HG02642 (cell line): ENCODE measurements at regions not wholly inside any gene's neighbourhood (a gene's known extent, or its start where the extent isn't known, plus 50 kb on each side); places are given as distances from the start of the nearest gene placed in this dataset.

ENCODE experiments used
- ATAC-seq: cut with Tn5 transposase; IDR thresholded peaks from one replicate; pipeline ENCODE4 v1.9.1; 2021; ENCODE audit warnings: mild to moderate bottlenecking; ENCODE audit not compliant: unreplicated experiment, poor library complexity

- no peak for ATAC-seq
Measured at GRCh38 chr2:21279525-21279924, 155.8 kb downstream of the TDRD15 start.

DNA sequence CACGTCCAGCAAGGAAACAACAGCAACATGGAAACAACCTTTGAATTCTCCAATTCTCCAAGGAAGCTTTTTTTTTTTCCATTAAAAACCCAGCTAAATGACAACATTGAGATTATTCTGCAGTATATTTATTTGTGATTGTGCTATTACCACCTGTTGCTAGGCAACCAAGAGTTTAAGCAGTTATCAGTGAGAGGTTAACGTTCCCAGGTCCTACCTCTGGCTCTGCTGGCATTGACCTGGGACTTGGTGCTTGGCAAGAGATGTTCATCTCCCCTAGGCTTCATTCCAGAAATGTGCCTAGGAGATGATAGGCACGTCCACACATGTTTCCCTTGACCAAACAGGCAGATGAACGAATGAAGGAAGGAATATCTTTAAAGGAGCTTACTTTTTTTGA lies 157.0 kb downstream of the TDRD15 start:
- ATAC-seq = no peak

DNA sequence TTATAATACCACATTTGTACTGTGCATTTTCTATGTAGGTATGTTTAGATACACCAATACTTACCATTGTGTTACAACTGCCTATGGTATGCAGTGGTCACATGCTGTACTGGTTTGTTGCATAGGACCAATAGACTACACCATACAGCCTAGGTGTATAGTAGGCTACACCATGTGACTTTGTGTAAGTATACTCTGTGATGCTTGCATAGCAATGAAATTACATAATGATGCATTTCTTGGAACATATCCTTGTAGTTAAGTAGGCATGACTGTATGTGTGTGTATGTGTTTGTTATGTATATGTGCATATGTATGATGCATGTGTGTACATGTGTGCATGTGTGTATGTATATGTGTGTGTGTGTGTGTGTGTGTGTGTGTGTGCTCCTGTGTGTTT lies 157.6 kb downstream of the TDRD15 start:
- ATAC-seq = no peak

DNA sequence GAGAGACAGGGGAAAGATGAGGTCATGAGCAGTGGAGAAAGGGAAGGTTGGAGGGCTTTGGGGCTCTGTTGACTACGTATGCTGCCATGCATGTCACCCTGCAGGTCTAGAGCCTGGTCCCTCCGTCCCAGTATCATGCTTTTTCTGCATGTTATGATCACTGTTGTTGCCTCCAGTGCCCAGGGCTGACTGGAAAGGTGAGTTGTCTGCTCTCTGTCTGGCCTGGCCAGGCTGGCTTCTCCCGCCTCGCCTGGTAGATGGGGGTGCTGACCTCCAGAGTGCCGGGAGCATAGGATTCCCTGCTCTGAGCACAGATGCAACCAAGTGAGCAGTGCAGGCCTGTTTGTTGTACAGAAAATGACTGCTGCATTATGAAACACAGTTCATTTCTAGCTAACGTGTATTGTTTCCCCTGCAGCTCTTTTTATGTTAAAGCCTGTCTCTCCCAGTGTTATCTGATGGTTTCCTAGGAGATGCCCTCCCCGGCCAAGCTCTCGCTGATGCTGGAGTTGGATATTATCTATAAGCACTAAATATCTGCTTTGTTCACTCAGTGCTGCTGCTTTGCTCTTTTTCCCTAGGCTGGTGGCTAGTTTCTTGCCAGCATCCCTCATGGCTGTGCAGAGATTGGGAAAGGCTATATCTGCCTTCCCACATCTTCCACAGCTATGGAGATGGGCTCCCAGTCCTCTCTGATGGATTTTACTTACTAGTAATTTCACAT lies 158.2 kb downstream of the TDRD15 start:
- ATAC-seq = no peak

DNA sequence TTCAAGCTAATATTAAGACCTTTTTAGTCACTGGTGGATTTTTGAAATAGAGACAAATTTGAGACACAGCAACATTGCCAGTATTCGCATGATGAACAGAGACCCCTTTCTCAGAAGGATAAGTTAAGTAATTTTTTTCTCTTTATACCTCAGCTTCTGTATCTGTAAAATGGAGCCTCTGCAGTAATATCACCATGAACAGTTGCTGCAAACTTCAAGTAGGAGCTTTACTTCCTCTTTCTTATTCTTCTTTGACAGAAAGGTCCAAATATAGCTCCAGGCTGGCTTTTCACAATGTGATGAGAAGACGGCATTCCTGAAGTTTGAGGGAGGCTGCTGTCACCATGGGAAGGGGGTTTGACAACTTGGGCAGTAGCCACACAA lies 158.7 kb downstream of the TDRD15 start:
- ATAC-seq = no peak

- ATAC-seq = no peak
Measured at GRCh38 chr2:21288299-21288698, 164.5 kb downstream of the TDRD15 start.

DNA sequence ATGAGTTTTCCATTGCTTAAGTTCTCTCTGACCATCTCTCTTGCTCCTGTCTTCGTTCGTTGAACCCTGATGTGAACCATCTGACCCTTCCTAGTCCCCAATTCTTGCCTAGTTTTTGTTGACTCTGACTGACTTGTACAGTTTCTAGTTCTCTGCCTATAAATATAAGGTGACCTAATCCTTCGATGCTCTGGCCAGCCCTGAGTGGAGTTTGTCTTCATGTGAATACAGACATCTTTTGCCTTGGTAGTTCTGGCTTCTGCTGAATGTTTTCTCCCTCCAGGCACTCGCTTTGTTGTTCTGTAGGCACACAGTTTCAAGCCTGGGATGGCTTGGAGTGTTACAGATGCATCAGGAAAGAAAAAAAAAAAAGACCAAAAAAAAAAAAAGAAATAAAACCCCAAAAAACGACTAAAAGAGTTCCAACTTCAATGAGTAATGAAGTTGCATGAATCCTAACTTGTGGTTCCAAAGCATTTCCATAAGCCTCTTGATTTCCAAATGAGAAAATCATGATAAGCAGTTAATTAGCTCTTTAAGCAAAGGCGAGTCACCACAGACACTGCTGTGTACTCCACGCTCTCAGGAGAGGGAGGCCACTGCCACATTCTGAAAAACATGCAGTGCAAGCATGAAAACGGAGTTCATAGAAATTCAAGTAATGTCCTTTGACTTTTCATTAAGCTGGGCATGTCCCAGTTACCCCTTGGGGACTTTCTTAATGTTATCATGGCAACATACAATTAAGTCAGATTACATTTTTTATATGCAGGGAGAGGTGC lies 165.2 kb downstream of the TDRD15 start:
- no peak for ATAC-seq

- no peak for ATAC-seq
Measured at GRCh38 chr2:21289551-21289950, 165.8 kb downstream of the TDRD15 start.

- no peak for ATAC-seq
Measured at GRCh38 chr2:21289989-21290388, 166.2 kb downstream of the TDRD15 start.

DNA sequence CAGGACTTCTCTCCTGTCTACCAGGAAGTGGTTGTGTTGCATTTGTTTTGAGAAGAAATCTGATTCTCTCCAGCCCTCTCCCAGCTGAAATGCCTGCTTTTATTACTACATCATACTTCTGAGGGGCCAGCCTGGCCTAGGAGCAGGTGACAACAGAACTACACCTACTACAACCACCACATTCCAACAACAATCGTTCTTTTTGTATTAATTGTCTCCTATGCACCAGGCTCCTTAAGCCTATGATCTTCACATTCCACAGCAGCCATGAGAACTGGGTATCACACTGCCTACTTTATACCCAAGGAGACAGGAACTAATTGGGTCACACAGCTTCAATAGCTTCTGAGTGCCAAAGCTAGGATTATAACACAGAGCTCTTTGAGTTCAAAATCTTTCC lies 167.7 kb downstream of the TDRD15 start:
- no peak for ATAC-seq

- no peak for ATAC-seq
Measured at GRCh38 chr2:21294446-21294845, 170.7 kb downstream of the TDRD15 start.

- no peak for ATAC-seq
Measured at GRCh38 chr2:21299411-21299810, 175.6 kb downstream of the TDRD15 start.

DNA sequence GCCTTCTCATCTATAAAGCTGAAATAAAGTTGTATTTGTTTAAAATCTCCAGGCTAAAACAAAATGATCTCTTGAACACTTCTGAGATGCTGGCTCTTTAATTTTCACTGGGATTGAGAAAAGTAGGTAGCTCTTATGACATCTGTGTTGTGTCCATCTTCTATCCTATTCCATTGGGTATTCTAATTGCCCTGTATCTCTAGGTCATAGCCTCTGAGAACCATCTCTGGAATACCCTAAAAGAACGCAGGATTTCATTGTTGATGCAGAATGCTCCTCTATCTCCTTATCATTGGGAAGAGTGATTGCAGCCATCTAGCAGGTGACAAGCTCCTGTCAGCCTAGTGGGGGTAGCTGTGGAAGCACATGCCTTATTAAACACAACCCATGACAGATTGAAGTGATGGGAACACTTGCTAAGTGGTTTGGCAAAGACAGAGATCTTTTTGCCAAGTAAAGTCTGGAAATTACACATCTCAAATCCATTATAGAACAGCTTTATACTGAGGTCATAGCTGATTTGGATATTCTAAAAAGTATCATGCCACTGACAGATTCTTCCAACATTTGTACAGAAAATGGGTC lies 178.2 kb downstream of the TDRD15 start:
- ATAC-seq = no peak

- ATAC-seq = no peak
Measured at GRCh38 chr2:21303876-21304275, 180.1 kb downstream of the TDRD15 start.

DNA sequence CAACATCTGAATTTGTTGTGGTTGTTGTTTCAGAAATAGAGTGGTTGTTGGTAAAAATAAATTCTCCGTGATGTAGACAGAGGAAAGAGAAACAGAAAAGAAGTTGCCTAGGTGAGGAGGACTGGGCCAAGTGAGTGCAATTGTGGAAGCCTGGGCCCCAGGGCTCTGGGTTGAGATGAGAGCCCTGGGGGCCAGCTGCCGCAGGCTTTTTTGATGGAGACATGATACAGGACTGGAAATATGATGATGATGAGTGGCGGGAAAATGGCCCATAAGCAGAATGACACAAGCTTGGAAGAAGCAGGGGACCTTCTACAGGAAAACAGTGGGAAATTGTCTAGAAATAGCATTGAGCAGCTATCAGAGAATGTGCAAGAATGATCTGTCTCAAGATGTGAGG lies 181.8 kb downstream of the TDRD15 start:
- no peak for ATAC-seq

GRCh38 chr2:21306235-21306634 lies 182.5 kb downstream of the TDRD15 start:
- ATAC-seq = no peak

DNA sequence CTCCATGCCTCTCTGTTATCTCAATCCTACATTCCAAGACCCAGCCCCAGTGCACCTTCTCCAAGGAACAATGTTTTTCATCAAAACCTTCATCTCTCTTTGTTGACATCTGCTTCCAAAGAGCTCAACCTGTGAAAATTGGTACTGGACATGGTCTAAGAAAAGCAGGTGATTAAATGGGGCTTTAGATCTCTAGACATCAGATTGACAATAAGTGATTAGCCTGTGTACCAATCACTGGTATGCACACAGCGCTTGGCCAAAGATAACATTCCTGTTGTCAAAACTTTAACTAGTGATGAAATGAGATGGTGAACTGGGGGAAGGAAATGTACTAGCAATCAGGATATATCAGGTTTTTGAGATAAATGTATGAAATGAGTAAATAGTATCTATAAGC lies 183.3 kb downstream of the TDRD15 start:
- ATAC-seq = no peak

DNA sequence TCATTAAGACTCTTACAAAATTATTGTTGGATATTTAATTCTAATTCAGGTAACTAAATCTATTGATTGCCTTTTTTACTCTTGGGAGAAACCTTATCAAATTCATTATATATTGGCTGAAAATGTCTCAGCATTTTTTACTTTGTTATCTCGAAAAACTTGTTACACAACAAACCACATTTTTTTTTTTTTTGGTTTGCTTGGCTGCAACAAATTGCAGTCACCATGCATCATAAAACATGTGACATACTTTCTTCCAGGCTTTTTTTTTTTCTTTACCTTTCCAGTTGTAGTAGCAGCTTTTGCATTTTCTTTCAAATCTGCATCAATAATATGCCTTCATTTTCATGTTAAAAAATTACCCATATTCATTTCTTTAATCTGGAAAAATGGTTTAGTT lies 186.7 kb downstream of the TDRD15 start:
- no peak for ATAC-seq

- no peak for ATAC-seq
Measured at GRCh38 chr2:21314322-21314835, 190.6 kb downstream of the TDRD15 start.

DNA sequence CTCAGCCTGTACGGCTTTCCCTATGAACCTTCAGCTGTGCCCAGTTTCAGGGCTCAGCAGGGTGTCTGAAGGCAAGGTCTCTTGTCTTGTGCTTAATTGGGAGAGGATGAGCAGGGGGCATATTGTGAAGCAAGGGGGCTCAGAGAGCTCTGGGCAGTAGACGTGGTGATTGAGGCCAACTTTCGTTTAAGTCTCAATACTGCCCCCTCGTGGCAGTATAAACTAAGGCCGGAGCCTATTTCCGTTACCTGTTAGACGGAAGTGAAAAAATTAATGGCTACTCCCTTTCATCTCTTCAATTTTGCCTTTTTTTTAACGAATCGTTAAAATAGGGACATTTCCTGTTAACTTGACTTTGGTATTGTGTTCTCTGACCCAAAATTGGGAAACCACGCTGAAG lies 193.4 kb downstream of the TDRD15 start:
- ATAC-seq = peak; percentile 79

- no peak for ATAC-seq
Measured at GRCh38 chr2:21318263-21318662, 194.5 kb downstream of the TDRD15 start.
